Neuronal stem cell (in vitro differentiated cells): ENCODE measurements at regions not wholly inside any gene's neighbourhood (a gene's known extent, or its start where the extent isn't known, plus 50 kb on each side); places are given as distances from the start of the nearest gene placed in this dataset.
A peak's percentile ranks its signal among the peaks of the same experiment; 100 is the strongest.
"Not testable (repeated sequence)": the region's sequence is repeated elsewhere in the genome, so short reads cannot be mapped to it uniquely, and the experiment has no call there.

Source experiments
- DNase-seq: peaks from one replicate; pipeline ENCODE4 v3.0.0-alpha.2; 2013; ENCODE audit warnings: low spot score
- H2AFZ ChIP-seq: one replicate; pipeline ENCODE4 v1.6.1; 2013; ENCODE audit warnings: mild to moderate bottlenecking, low read length, inconsistent platforms
- H2AK5ac ChIP-seq: 2 replicates; pipeline ENCODE4 v1.6.1; 2013; ENCODE audit warnings: low read depth, mild to moderate bottlenecking, inconsistent platforms, low read length, moderate library complexity, mixed read lengths
- H2BK120ac ChIP-seq: 2 replicates; pipeline ENCODE4 v1.6.1; 2013; ENCODE audit warnings: low read depth, mild to moderate bottlenecking, inconsistent platforms, low read length, moderate library complexity, mixed read lengths
- H2BK12ac ChIP-seq: one replicate; pipeline ENCODE4 v1.6.1; 2013; ENCODE audit warnings: low read length, inconsistent platforms
- H2BK15ac ChIP-seq: 2 replicates; pipeline ENCODE4 v1.6.1; 2013; ENCODE audit warnings: mild to moderate bottlenecking, low read length, inconsistent platforms, mixed read lengths
- H2BK5ac ChIP-seq: one replicate; pipeline ENCODE4 v1.6.1; 2013; ENCODE audit warnings: inconsistent platforms, mild to moderate bottlenecking, low read length, moderate library complexity
- H3K14ac ChIP-seq: one replicate; pipeline ENCODE4 v1.6.1; 2013; ENCODE audit warnings: low read length, inconsistent platforms
- H3K18ac ChIP-seq: 2 replicates; pipeline ENCODE4 v1.6.1; 2013; ENCODE audit warnings: low read length, inconsistent platforms
- H3K23ac ChIP-seq: 2 replicates; pipeline ENCODE4 v1.6.1; 2013; ENCODE audit warnings: low read depth, mild to moderate bottlenecking, mixed read lengths, low read length, inconsistent platforms; ENCODE audit not compliant: poor library complexity
- H3K27ac ChIP-seq: replicated peaks from 3 replicates; pipeline ENCODE4 v1.5.1; 2013; ENCODE audit warnings: low read length, inconsistent platforms
- H3K27me3 ChIP-seq, 3 experiments: 2 replicates each; pipeline ENCODE4 v1.6.1; 2013; ENCODE audit warnings: low read length in 3 of 3, mild to moderate bottlenecking in 2 of 3, inconsistent platforms in 1 of 3, low read depth in 1 of 3, mixed read lengths in 1 of 3, moderate library complexity in 1 of 3; ENCODE audit not compliant: control insufficient read depth in 3 of 3, insufficient read depth in 3 of 3
- H3K36me3 ChIP-seq, 2 donors: replicated peaks in 1 of 2; 2 replicates each; pipeline ENCODE4 v1.6.1; 2013; ENCODE audit warnings: low read length in 2 of 2; ENCODE audit not compliant: control insufficient read depth in 2 of 2, insufficient read depth in 2 of 2
- H3K4ac ChIP-seq: 2 replicates; pipeline ENCODE4 v1.6.1; 2013; ENCODE audit warnings: inconsistent platforms, mild to moderate bottlenecking, low read length, moderate library complexity
- H3K4me1 ChIP-seq, 2 donors: 1 replicate in 1 of 2; 2 replicates in 1 of 2; pipeline ENCODE4 v1.6.1; 2013; ENCODE audit warnings: low read length in 2 of 2, low read depth in 1 of 2; ENCODE audit not compliant: control insufficient read depth in 2 of 2, insufficient read depth in 1 of 2
- H3K4me2 ChIP-seq: one replicate; pipeline ENCODE4 v1.6.1; 2013; ENCODE audit warnings: mild to moderate bottlenecking, low read length, inconsistent platforms; ENCODE audit not compliant: insufficient read depth, poor library complexity, severe bottlenecking
- H3K4me3 ChIP-seq, 2 donors: 2 replicates each; pipeline ENCODE4 v1.5.1; 2013; ENCODE audit warnings: low read length in 2 of 2, mild to moderate bottlenecking in 2 of 2, inconsistent platforms in 1 of 2, moderate library complexity in 1 of 2
- H3K79me1 ChIP-seq: one replicate; pipeline ENCODE4 v1.6.1; 2013; ENCODE audit warnings: low read depth, mild to moderate bottlenecking, inconsistent platforms, low read length, moderate library complexity
- H3K9ac ChIP-seq: one replicate; pipeline ENCODE4 v1.6.1; 2013; ENCODE audit warnings: mild to moderate bottlenecking, low read depth, low read length, inconsistent platforms; ENCODE audit not compliant: poor library complexity
- H3K9me3 ChIP-seq, 2 donors: replicated peaks in 1 of 2; 2 replicates each; pipeline versions ENCODE3 to v1.6.1; 2013; ENCODE audit warnings: low read length in 2 of 2, mild to moderate bottlenecking in 2 of 2, inconsistent platforms in 1 of 2, low read depth in 1 of 2, mixed read lengths in 1 of 2, moderate library complexity in 1 of 2; ENCODE audit not compliant: control insufficient read depth in 2 of 2, insufficient read depth in 1 of 2
- H4K8ac ChIP-seq: one replicate; pipeline ENCODE4 v1.6.1; 2013; ENCODE audit warnings: low read depth, mild to moderate bottlenecking, inconsistent platforms, low read length, moderate library complexity
- H4K91ac ChIP-seq: one replicate; pipeline ENCODE4 v1.6.1; 2013; ENCODE audit warnings: low read length, low read depth, mild to moderate bottlenecking, inconsistent platforms; ENCODE audit not compliant: poor library complexity
- WGBS, 2 donors: extraction: QIAGEN DNeasy Blood & Tissue Kit; methylation state at CpG; one replicate each; pipeline ENCODE4 v1.1.7; 2013; ENCODE audit warnings: missing lambda C conversion rate in 2 of 2, mixed read lengths in 1 of 2; ENCODE audit not compliant: insufficient read length in 2 of 2, insufficient replicate concordance in 1 of 2; ENCODE audit errors: extremely low coverage in 2 of 2; 5-methylcytosine and 5-hydroxymethylcytosine counted together

- Histone ChIP-seq H2BK120ac (no peak overlapping the region), H2AK5ac (no peak overlapping the region), H3K4me3 (peak overlapping the region in 1 of 2 donors; percentile 60), H3K23ac (no peak overlapping the region), H2BK12ac (no peak overlapping the region), H3K18ac (no peak overlapping the region), H3K14ac (no peak overlapping the region), H3K9me3 (peaks cover 0 to 42% of the 10 kb centered on the region in 2 donors), H3K9ac (no peak overlapping the region), H4K91ac (no peak overlapping the region), H3K27ac (no peak overlapping the region), H2BK5ac (no peak overlapping the region), H2BK15ac (no peak overlapping the region), H3K36me3 (no peaks in the 10 kb centered on the region), H4K8ac (no peak overlapping the region), H3K79me1 (no peaks in the 10 kb centered on the region), H3K27me3 (peaks cover 0 to 8% (median 0%) of the 10 kb centered on the region in 3 experiments), H2AFZ (no peak overlapping the region), H3K4me2 (no peak overlapping the region), H3K4ac (no peak overlapping the region), H3K4me1 (no peaks in the 10 kb centered on the region)
- no peak for DNase-seq
- no CpG with 5 or more reads among the region's 10 CpGs for WGBS, 2 donors
These were observed 374.8 kb downstream of the TMEM121 start for GRCh38 chr14:105901226-105901625.

GRCh38 chr14:105902131-105902898, 375.9 kb downstream of the TMEM121 start:
- Histone ChIP-seq H3K9me3 (peaks cover 0 to 45% of the 10 kb centered on the region in 2 donors), H3K4me3 (peak overlapping the region in 1 of 2 donors; percentile 21)

GRCh38 chr14:105902899-105903165, 376.4 kb downstream of the TMEM121 start:
- not testable (repeated sequence) for H3K14ac ChIP-seq, H2AFZ ChIP-seq, H4K91ac ChIP-seq, H3K36me3 ChIP-seq, H3K4me3 ChIP-seq, H2BK15ac ChIP-seq, H3K27ac ChIP-seq, H3K4ac ChIP-seq, H3K79me1 ChIP-seq, H2BK5ac ChIP-seq, H3K23ac ChIP-seq, H4K8ac ChIP-seq, DNase-seq, H3K4me1 ChIP-seq, H2BK12ac ChIP-seq, H3K27me3 ChIP-seq, H3K9ac ChIP-seq, H3K18ac ChIP-seq, H2BK120ac ChIP-seq, H3K4me2 ChIP-seq, H2AK5ac ChIP-seq
- H3K9me3 ChIP-seq: peaks cover 0 to 49% of the 10 kb centered on the region in 2 donors
- WGBS, 2 donors: no CpG with 5 or more reads among the region's 9 CpGs

More at GRCh38 chr14:105902131-105902898, 375.9 kb downstream of the TMEM121 start:
- no peak overlapping the region for H2BK120ac ChIP-seq
- H3K36me3 ChIP-seq: no peaks in the 10 kb centered on the region
- no peak overlapping the region for H3K14ac ChIP-seq
- H2BK5ac ChIP-seq: no peak overlapping the region
- no peaks in the 10 kb centered on the region for H3K4me1 ChIP-seq
- WGBS, 2 donors: no CpG with 5 or more reads among the region's 15 CpGs
- H4K8ac ChIP-seq: no peak overlapping the region
- H3K27ac ChIP-seq: no peak overlapping the region
- H3K18ac ChIP-seq: no peak overlapping the region
- no peak for DNase-seq
- no peaks in the 10 kb centered on the region for H3K79me1 ChIP-seq
- H4K91ac ChIP-seq: no peak overlapping the region
- H2BK12ac ChIP-seq: no peak overlapping the region
- H2BK15ac ChIP-seq: no peak overlapping the region
- no peak overlapping the region for H3K9ac ChIP-seq
- no peak overlapping the region for H3K4ac ChIP-seq
- H2AK5ac ChIP-seq: no peak overlapping the region
- H3K23ac ChIP-seq: no peak overlapping the region
- peaks cover 0 to 7% (median 0%) of the 10 kb centered on the region in 3 experiments for H3K27me3 ChIP-seq
- no peak overlapping the region for H2AFZ ChIP-seq
- H3K4me2 ChIP-seq: no peak overlapping the region

- H3K4ac ChIP-seq: no peak overlapping the region
- no peak overlapping the region for H3K18ac ChIP-seq
- H2AK5ac ChIP-seq: no peak overlapping the region
- no peaks in the 10 kb centered on the region for H3K4me1 ChIP-seq
- H3K36me3 ChIP-seq: no peaks in the 10 kb centered on the region
- H2BK5ac ChIP-seq: peak overlapping the region; percentile 3
- H2AFZ ChIP-seq: no peak overlapping the region
- no peak overlapping the region for H3K4me2 ChIP-seq
- no peak overlapping the region for H3K14ac ChIP-seq
- no peak overlapping the region for H4K91ac ChIP-seq
- H3K79me1 ChIP-seq: no peaks in the 10 kb centered on the region
- no peak overlapping the region for H3K9ac ChIP-seq
- no peak overlapping the region for H2BK120ac ChIP-seq
- H4K8ac ChIP-seq: no peak overlapping the region
- H3K4me3 ChIP-seq: peak overlapping the region in 1 of 2 donors; percentile 68
- H3K9me3 ChIP-seq: peaks cover 0 to 53% of the 10 kb centered on the region in 2 donors
- no peak overlapping the region for H2BK12ac ChIP-seq
- peaks cover 0 to 5% (median 0%) of the 10 kb centered on the region in 3 experiments for H3K27me3 ChIP-seq
- H2BK15ac ChIP-seq: no peak overlapping the region
- H3K27ac ChIP-seq: no peak overlapping the region
- WGBS, 2 donors: no CpG with 5 or more reads among the region's 9 CpGs
- H3K23ac ChIP-seq: no peak overlapping the region
- no peak for DNase-seq
These were observed 377.6 kb downstream of the TMEM121 start for GRCh38 chr14:105903971-105904370.
